ENCODE measurements at regions not wholly inside any gene's neighbourhood (a gene's known extent, or its start where the extent isn't known, plus 50 kb on each side); places are given as distances from the start of the nearest gene placed in this dataset.
"Not testable (repeated sequence)": the region's sequence is repeated elsewhere in the genome, so short reads cannot be mapped to it uniquely, and the experiment has no call there.

DNA sequence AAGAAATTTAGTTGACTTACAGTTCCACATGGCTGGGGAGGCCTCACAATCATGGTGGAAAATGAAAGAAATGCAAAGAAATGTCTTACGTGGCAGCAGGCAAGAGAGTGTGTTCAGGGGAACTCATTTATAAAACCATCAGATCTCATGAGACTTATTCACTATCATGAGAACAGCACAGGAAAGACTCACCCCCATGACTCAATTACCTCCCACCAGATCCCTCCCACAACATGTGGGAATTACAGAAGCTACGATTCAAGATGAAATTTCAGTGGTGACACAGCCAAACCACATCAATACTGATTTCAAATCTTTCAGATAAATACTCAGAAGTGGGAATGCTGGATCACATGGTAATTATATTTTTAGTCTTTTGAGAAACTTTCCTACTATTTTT lies 1357.9 kb downstream of the SLITRK5 start:
- peak in 1 of 2 experiments; percentile 4 for DNase-seq (ENCODE audit: low read depth in 2 of 2)

DNA sequence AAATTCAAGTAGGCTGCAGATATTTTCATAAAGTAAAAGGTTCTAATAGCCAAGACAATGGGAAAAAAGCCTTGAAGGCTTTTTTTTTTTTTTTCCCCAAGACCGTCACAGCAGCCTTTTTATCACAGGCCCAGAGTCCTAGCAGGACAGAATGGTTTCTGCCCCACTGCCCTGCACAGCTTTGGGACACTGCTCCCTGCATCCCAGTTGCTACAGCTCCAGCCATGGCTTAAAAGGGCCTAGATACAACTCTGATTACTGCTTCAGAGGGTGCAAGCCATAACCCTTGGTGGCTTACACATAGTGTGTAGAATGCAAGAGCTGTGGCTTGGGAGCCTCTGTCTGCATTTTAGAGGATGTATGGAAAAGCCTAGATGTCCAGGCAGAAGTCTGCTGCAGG lies 1362.8 kb downstream of the SLITRK5 start:
- DNase-seq (ENCODE audit: low read depth in 2 of 2): no peak

DNA sequence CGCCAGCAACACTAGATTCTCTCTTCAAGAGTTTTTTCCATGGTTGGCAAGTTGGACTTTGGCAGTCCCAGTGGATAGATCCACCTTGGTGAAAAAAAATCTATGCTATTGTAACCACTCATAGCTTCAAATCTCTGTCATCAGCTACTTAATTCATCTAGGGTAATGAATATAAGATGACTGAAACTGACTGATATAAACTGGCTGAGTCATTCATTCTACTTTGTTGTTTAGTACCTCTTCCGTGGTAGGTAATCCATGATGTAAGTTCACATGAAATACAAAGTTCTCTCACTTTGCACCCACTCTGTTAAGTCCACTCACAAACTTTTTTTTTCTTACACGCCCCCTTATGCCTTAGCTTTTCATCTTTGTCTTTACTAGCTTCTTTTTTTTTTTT lies 1381.5 kb downstream of the SLITRK5 start:
- DNase-seq (ENCODE audit: low read depth in 2 of 2): no peak

DNA sequence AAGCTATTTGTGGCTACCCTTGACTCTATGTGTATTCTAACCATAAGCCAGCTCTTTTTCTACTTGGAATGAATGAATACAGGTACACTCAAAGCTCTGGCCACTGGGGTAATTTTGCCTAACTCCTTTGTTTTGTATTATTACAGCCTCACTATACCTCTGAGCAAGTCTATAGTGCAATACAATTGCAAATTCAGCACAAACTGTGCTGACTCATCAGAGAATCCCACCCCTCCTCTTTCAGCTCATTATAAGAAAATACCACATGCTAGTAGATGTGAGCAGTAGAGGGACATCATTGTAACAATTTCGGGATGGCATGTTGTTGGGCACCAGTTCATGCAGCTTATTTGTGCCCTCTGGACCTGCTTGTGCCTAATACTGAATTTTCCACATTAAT lies 1382.2 kb downstream of the SLITRK5 start:
- DNase-seq (ENCODE audit: low read depth in 2 of 2): no peak

DNA sequence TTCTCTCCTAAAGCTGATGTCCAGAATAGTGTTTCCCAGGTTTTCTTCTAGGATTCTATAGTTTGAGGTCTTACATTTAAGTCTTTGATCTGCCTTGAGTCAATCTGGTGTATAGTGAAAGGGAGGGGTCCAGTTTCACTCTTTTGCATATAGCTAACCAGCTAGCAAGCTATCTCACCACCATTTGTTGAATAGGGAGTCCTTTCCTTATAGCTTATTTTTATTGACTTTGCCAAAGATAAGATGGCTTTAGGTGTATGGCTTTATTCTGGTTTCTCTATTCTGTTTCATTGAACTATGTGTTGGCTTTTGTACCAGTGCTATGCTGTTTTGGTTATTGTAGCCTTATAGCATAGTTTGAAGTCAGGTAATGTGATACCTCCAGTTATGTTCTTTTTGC lies 1386.1 kb downstream of the SLITRK5 start:
- no peak for DNase-seq (ENCODE audit: low read depth in 2 of 2)

DNA sequence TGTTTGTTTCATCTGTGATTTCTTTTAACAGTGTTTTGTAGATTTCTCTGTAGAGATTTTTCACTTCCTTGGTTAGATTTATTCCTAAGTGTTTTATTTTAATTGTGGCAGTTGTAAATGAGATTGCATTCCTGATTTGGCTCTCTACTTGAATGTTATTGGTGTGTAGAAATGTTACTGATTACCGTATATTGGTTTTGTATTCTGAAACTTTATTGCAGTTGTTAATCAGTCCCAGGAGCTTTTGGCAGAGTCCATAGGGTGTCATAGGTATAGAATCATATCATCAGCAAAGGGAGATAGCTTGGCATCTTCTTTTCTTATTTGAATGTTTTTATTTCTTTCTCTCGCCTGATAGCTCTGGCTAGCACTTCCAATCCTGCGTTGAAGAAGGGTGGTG lies 1386.7 kb downstream of the SLITRK5 start:
- no peak for DNase-seq (ENCODE audit: low read depth in 2 of 2)

DNA sequence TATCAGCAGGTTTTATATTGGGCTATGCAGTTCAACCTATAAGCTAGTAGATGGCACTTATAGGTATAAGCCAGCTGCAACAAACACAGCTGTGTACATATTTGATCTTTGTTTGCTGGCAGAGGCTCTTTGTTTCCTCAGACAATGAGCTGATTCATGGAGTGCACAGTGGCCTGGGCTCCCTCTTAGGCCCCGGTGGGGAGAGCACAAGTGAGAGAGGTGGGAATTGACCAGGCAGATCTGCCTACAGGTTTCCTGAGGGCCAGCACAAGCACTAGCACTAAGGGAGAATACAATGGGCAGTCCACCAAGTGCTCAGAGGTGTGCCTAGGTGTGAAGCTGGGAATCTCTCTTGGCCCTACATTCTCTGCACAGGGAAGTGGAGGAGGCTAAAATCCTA lies 1390.7 kb downstream of the SLITRK5 start:
- no peak for DNase-seq (ENCODE audit: low read depth in 2 of 2)

DNA sequence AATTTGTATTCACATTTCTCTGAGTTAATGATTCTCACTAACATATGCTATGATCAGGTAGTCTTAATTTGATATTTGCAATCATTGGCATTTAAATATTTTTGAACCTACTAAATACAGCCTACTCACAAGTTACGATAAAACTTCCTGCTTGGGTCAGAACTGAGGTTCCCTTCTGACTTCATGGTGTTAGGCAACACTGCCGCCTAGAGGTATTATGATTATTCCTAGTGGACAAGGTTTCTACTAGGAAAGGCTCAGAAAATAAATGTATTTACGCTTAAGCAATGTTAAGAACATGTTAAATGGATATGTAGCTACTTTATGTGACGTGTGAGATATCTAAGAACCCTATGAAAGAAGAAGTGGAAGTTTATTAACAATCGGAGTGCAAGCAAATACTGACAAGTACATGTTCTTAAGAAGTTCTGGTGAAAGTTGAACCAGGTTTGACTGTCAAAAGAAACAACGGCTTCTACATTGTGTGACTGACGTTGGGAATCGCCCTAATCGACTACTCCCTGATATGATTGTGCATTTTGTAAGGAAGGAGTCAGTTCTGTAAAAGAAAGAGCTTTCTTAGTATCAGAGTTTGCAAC lies 1395.8 kb downstream of the SLITRK5 start:
- DNase-seq (ENCODE audit: low read depth in 2 of 2): no peak

DNA sequence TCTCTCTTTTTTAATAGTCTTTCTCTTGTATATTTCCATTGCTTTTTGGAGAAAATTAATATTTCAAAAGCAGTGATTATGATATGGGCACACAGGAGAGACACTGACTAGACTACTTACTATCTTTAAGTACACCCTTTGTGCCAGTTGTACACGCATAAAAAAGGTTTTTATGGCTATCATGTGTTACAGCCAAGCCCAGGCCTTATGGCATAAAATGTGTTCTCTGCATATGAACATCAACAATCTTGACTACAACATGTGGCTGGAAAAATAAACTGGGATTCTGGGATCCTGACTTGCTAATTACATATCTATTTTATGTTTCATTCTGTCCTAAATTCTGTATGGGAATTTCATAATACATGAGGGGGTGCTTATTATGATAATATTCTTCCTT lies 1401.8 kb downstream of the SLITRK5 start:
- no peak for DNase-seq (ENCODE audit: low read depth in 2 of 2)

DNA sequence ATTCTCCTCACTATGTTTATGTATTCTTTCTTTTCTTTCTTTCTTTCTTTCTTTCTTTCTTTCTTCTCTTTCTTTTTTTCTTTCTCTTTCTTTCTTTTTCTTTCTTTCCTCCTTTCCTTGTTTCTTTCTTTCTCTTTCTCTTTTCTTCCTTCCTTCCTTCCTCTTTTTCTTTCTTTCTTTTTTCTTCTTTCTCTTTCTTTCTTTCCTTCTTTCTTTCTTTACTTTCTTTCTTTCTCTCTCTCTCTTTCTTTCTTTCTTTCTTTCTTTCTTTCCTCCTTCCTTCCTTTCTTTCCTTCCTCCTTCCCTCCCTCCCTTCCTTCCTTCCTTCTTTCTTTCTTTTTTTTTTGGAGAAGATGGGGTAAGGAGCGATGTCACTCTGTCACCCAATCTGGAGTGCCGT lies 1405.5 kb downstream of the SLITRK5 start:
- DNase-seq (ENCODE audit: low read depth in 2 of 2): no peak

DNA sequence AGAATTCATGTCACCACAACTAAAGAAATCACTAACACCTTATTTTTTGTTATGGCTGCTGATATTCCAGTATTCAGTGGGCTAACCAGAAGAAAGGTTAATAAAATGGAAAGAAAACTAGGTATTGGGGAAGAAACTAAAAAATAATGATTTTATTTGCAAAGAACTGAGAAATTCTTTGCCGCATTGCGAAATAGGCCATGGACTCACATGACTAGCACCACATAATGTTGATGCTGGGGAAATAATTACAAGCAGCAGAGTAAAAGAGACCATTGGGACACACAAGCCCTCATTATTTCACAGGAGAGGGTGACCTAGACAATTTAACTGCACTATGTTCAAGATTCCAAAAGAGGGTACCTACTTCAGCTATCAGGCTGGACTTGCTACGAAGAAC lies 1411.5 kb downstream of the SLITRK5 start:
- DNase-seq (ENCODE audit: low read depth in 2 of 2): no peak

DNA sequence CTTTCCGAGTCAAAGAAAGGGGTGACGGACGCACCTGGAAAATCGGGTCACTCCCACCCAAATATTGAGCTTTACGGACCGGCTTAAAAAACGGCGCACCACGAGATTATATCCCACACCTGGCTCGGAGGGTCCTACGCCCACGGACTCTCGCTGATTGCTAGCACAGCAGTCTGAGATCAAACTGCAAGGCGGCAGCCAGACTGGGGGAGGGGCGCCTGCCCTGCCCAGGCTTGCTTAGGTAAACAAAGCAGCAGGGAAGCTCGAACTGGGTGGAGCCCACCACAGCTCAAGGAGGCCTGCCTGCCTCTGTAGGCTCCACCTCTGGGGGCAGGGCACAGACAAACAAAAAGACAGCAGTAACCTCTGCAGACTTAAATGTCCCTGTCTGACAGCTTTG lies 1416.9 kb downstream of the SLITRK5 start:
- not testable (repeated sequence) for DNase-seq (ENCODE audit: low read depth in 2 of 2)

DNA sequence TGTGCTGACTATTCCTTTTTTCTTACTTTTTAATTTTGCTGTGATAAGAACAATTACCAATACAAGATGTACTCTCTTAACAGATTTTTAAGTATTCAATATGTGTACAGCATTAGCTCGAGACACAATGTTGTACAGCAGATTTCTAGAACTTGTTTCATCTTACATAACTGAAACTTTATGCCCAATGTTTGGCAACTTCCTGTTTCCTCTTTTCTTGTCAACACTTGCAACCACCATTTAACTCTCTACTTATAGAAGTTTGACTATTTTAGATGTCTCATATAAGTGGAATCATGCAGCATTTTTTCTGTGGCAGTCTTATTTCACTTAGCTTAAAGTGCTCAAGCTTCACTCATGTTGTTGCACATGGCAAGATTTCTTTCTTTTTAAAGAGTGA lies 1426.8 kb downstream of the SLITRK5 start:
- no peak for DNase-seq (ENCODE audit: low read depth in 2 of 2)

DNA sequence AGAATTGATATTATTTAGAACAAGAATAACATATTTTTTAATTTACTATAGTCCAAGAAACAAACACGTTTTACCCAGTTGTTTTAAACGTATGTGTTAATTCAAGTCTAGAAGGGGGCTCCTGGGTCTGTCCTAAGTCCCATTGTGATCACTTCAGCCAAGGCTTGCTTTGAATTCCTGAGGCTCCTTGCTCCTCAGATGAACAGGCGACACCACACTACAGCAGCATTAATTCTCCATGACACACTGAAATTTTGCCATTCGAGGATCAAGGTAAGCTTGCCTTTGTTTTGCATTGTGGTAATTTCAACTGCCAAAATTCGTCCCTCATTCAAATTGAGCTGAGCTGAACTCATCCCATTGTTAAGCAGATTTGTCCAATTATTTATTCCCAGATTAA lies 1442.6 kb downstream of the SLITRK5 start:
- DNase-seq (ENCODE audit: low read depth in 2 of 2): no peak

DNA sequence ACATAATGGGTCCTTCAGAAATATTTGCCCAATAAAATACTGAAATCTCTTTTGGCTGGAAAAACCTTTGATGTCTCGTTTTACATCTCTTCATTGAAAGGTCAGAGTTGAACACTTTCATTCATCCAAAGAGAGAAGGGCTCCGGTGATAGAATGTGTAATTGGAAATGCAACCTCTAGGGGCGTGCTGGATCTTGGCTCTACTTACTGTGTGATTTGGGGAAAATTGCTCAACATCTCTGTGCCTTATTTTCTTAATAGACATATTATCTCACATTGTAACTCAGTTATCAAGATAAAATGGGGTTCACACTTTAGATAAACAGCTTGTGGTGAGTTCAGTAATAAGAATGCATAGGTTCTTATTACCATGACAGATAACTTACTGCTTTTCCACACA lies 1444.1 kb downstream of the SLITRK5 start:
- DNase-seq (ENCODE audit: low read depth in 2 of 2): no peak

DNA sequence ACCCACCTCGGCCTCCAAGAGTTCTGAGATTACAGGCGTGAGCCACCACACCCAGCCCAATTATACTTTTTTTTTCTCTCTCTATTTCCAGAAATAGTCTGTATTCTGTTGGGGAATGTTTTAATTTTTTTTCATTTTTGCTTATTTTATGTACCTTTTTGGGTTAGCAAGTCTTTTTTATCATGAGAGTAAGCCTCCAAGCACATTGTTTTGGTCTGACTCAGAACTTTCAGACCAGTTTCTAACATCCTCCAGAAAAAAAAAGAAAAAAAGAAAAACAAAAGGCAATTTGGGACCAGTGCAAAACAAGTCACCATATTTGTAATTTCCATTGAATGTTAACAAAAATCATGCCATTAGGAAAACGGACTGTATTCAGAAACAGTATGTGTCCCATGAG lies 1465.5 kb downstream of the SLITRK5 start:
- DNase-seq (ENCODE audit: low read depth in 2 of 2): no peak

DNA sequence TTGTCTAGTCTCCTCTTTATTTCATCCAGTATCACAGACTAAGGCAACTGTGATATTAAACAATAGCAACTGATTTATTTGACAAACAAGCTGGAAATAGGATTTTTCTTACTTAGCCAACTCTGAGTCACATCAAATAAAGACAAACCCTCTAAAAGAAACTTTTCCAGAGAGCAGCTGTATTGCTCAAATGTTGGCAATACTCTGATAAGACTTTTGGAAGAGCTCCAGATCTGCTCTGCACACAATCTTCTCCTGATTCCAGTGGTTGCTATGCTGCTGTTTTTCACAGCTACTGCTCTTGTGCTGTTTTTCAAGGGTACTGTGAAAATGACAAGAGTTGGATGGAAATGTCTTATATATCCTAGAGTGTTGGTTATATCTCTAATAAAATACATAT lies 1479.2 kb downstream of the SLITRK5 start:
- no peak for DNase-seq (ENCODE audit: low read depth in 2 of 2)

DNA sequence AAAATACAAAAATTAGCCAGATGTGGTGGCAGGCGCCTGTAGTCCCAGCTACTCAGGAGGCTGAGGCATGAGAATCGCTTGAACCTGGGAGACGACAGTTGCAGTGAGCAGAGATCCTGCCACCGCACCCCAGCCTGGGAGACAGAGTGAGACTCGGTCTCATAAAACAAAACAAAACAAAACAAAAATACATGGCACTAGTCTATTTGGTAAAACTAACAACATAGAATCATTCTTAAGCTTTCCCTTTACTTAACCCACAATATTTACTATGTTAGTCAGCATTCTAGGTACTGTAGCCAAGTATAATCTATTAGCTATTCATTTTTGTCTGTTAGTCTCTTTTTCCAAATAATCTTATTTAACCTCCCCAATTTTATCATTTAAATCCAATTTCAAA lies 1482.8 kb downstream of the SLITRK5 start:
- no peak for DNase-seq (ENCODE audit: low read depth in 2 of 2)

DNA sequence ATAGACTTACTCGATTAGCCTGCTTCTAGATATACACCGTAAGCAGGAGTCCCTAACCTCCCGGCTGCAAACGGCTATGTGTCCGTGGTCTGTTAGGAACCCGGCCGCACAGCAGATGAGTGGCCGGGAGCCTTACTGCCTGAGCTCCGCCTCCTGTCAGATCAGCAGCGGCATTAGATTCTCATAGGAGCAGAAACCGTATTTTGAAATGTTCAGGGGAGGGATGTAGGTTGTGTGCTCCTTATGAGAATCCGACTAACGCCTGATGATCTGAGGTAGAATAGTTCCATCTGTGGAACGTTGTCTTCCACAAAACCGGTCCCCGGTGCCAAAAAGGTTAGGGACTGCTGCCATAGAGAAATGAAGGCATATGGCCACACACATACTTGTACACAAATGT lies 1491.9 kb downstream of the SLITRK5 start:
- no peak for DNase-seq (ENCODE audit: low read depth in 2 of 2)

DNA sequence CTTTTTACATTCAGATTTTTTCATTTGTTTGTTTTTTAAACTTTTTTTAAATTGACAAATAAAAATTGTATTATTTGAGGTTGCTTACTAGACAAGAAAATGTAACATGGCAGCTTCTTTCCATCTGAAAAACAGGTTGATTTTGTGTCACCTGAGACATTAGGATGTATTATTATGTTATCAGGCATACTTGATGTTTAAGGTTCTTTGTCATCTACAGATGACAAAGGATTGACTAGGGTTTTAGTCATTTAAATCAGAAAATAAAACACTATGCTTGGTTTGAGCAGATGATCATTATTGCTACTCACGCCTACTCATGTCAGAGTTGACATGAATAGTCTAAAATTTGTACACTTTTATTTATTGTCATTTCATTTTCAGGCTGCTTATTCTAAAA lies 1494.5 kb downstream of the SLITRK5 start:
- DNase-seq (ENCODE audit: low read depth in 2 of 2): no peak

DNA sequence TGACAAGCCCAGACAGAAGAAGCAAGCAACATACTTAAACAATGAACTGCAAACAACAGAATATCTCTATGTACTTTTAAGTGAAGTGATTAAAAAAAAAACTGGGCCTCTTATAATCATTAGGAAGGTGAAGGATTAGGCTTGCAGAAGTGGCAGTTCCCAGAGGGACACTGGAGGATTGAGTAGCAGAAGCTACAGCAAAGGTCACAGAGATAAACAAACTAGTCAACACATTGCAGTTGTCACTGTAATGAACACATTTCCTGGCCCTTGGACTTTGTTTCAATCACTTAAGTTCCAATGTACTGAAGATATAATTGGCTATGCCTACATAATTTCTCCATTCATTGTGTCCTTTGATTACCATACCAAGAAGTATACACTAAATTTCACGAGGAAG lies 1498.8 kb downstream of the SLITRK5 start:
- DNase-seq (ENCODE audit: low read depth in 2 of 2): no peak

DNA sequence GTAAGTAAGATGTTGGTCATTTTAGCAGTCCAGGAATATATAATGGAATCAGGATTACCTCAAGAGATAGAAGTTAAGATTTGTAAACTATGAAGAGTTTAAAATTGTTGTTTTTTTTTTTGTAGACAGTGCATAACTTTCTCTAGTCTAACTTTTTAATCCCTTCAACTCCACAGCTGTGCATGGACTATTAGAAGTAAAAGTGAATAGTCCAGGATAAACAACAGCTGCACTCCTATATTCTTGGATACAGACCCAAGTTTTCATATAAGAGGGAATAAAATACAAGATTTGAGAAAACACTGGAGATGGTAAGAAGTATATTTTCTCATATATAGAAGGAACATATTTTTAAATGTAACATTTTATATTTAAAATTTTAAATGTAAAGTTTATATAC lies 1509.9 kb downstream of the SLITRK5 start:
- DNase-seq (ENCODE audit: low read depth in 2 of 2): no peak

DNA sequence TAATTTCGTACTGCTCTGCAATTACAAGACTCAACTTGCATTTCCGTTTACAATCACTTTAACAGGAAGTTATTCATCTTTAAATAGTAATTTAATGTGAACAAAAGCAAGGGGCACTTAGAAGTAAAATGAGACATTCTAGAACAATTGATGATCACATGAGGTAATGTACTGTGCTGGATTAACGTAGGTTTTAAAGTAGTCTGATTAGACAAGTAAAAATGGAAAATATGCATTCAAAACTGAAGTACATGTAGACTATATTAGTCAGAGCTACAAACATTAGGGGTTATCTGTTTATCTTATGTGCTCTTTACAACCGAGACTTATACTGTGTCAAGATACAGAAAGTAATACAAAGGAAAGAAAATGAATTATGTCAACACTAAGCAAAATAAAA lies 1528.0 kb downstream of the SLITRK5 start:
- no peak for DNase-seq (ENCODE audit: low read depth in 2 of 2)

DNA sequence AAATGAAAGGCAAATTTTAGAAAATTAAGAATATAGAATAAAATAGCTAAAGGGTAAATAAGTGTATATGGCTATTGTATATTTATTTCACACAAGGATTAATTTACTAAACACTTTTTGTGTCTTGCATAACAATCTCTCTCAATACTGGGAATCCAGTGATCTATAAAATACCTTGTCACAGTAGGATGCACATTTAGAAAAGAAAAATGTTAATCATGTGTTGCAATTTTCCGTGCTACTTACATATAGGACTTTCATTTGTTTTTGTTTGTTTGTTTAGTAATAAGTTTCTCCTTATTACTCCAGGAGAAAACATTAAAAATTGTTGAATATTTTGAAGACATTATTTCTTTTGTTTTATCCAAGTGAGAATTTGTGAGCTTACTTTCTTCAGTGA lies 1533.3 kb downstream of the SLITRK5 start:
- no peak for DNase-seq (ENCODE audit: low read depth in 2 of 2)

All from stimulated activated CD4-positive, alpha-beta T cell treated with anti-CD3 and anti-CD28 coated beads, Interleukin-12 subunit alpha, Interleukin-12 subunit beta, amount 100 ng/mL, for 24 hours (primary cell).